ENCODE measurements at regions not wholly inside any gene's neighbourhood (a gene's known extent, or its start where the extent isn't known, plus 50 kb on each side); places are given as distances from the start of the nearest gene placed in this dataset.

- TF ChIP-seq POLR2A (IDR thresholded peaks at IDR 0.05; ENCODE audit: extremely low read depth, insufficient read length): no peak
- no peak for TF ChIP-seq MAX (IDR thresholded peaks at IDR 0.05; ENCODE audit: low read depth, low read length)
- TF ChIP-seq, protein P1, sequence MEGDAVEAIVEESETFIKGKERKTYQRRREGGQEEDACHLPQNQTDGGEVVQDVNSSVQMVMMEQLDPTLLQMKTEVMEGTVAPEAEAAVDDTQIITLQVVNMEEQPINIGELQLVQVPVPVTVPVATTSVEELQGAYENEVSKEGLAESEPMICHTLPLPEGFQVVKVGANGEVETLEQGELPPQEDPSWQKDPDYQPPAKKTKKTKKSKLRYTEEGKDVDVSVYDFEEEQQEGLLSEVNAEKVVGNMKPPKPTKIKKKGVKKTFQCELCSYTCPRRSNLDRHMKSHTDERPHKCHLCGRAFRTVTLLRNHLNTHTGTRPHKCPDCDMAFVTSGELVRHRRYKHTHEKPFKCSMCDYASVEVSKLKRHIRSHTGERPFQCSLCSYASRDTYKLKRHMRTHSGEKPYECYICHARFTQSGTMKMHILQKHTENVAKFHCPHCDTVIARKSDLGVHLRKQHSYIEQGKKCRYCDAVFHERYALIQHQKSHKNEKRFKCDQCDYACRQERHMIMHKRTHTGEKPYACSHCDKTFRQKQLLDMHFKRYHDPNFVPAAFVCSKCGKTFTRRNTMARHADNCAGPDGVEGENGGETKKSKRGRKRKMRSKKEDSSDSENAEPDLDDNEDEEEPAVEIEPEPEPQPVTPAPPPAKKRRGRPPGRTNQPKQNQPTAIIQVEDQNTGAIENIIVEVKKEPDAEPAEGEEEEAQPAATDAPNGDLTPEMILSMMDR (IDR thresholded peaks at IDR 0.05; ENCODE audit: low read depth, low read length): no peak
- no peak overlapping the region for H3K4me3 ChIP-seq (ENCODE audit: low read depth, low read length)
- no peak for DNase-seq (ENCODE audit: low read depth)
These were observed 72.4 kb upstream of the WWC2 start for GRCh38 chr4:183026701-183027100.

DNA sequence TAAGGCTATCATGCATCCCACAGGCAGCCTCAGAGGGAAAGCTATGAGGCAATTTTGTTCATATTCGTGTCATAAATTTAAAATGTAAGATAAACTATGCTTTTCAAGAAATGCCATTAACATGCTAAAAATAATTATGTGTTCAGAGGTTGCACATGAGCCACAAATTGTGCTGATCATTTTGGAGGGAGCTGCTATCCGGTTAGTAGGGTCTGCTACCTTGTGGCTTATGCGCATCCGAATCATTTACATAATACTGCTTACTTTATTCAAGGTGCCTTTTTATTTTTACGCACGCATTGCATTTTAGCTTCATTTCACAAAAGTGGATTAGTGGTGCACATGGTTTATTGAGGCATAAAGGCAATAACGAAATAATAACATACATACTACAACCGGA, 76.4 kb upstream of the WWC2 start:
- no peak overlapping the region for H3K4me3 ChIP-seq (ENCODE audit: low read depth, low read length)
- TF ChIP-seq, protein P1 (IDR thresholded peaks at IDR 0.05; ENCODE audit: low read depth, low read length): no peak
- TF ChIP-seq MYC (IDR thresholded peaks at IDR 0.05; ENCODE audit: low read depth, low read length) (no peak), MAX (IDR thresholded peaks at IDR 0.05; ENCODE audit: low read depth, low read length) (no peak), POLR2A (IDR thresholded peaks at IDR 0.05; ENCODE audit: extremely low read depth, insufficient read length) (no peak)
- DNase-seq (ENCODE audit: low read depth): no peak

DNA sequence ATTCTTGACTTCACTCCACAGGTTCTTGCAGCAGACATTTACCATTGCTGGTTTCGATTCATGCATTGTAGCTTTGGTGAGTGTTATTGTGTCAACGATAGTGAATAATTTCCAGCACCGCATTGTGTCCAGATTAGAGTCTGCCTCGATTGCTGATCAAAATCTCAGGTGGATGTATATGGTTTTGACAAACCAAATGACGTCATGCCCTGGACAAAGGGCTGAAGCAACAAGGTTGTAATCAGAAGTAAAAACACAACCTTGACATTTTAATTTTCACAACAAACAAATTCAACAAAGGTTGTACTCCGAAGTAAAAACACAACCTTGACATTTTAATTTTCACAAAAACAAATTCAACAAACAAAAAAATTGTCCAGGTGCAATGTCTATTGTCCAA, 81.1 kb upstream of the WWC2 start:
- no peak for DNase-seq (ENCODE audit: low read depth)
- TF ChIP-seq MYC (IDR thresholded peaks at IDR 0.05; ENCODE audit: low read depth, low read length) (no peak), POLR2A (IDR thresholded peaks at IDR 0.05; ENCODE audit: extremely low read depth, insufficient read length) (no peak), MAX (IDR thresholded peaks at IDR 0.05; ENCODE audit: low read depth, low read length) (no peak)
- TF ChIP-seq, protein P1 (IDR thresholded peaks at IDR 0.05; ENCODE audit: low read depth, low read length): no peak
- H3K4me3 ChIP-seq (ENCODE audit: low read depth, low read length): no peak overlapping the region

DNA sequence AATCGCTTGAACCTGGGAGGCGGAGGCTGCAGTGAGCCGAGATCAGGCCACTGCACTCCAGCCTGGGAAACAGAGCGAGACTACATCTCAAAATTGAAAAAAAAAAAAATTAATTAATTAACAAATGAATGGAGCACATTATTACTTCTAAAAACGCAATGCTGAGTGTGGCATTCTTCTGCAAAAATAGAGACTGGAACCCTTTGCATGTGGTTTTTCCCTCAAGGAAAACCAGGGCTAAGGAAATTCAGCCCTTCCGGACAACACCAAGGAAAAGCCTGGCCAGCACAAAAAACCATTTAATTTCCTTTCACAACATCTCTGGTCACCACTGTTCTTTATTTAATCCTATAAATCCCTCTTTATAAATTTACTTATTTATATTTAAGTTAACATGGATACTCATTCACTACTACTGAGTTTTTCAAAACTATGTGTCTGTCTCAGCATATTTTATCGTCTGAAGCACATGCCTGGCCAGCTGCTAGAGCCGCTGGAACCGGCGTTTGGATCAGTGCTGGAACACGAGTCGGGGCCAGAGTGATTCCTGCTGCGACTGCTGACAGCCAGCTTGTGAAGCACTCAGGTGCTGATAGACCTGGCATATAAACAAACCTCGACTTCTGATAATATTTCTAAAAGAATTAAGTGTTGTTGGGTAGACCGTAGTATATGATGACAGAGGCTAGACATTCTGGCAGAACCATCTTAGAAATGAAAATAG, 84.5 kb upstream of the WWC2 start:
- H3K4me3 ChIP-seq (ENCODE audit: low read depth, low read length): no peak overlapping the region
- DNase-seq (ENCODE audit: low read depth): no peak
- TF ChIP-seq MYC (IDR thresholded peaks at IDR 0.05; ENCODE audit: low read depth, low read length) (no peak), MAX (IDR thresholded peaks at IDR 0.05; ENCODE audit: low read depth, low read length) (no peak), POLR2A (IDR thresholded peaks at IDR 0.05; ENCODE audit: extremely low read depth, insufficient read length) (no peak)
- TF ChIP-seq, protein P1 (IDR thresholded peaks at IDR 0.05; ENCODE audit: low read depth, low read length): no peak

- no peak overlapping the region for H3K4me3 ChIP-seq (ENCODE audit: low read depth, low read length)
- TF ChIP-seq, protein P1 (IDR thresholded peaks at IDR 0.05; ENCODE audit: low read depth, low read length): no peak
- no peak for TF ChIP-seq POLR2A (IDR thresholded peaks at IDR 0.05; ENCODE audit: extremely low read depth, insufficient read length)
- TF ChIP-seq MYC (IDR thresholded peaks at IDR 0.05; ENCODE audit: low read depth, low read length): no peak
- TF ChIP-seq MAX (IDR thresholded peaks at IDR 0.05; ENCODE audit: low read depth, low read length): no peak
- no peak for DNase-seq (ENCODE audit: low read depth)
These were observed 85.4 kb upstream of the WWC2 start for GRCh38 chr4:183013730-183014002.

Data from NB4 (cell line).